Stimulated activated CD4-positive, alpha-beta T cell treated with anti-CD3 and anti-CD28 coated beads, Interleukin-15, amount 100 ng/mL, for 48 hours (primary cell): ENCODE measurements at regions not wholly inside any gene's neighbourhood (a gene's known extent, or its start where the extent isn't known, plus 50 kb on each side); places are given as distances from the start of the nearest gene placed in this dataset.

Experiments used
- DNase-seq, 2 donors: peaks; one replicate each; pipeline ENCODE4 v3.0.0-alpha.2; 2020; ENCODE audit warnings: low read depth in 2 of 2

DNA sequence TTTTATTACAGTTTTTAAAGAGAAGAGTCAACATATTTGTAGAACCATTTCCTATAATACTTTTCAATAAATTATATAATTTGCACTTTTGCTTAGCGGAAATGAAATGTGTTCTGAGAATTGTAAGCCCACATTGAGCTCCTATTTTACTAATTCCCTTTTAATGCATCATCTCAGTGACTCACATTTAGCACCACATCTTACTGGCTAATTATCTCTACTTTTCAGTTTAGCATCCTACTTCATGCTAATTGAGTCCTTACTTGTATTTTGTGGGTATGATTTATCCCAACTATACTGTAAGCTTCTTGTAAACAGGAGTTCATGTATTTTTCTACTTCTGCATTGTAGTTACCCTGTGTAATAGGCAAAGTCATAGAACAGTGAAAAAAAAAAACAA is 67.5 kb downstream of the TMX1 start:
- DNase-seq: no peak

DNA sequence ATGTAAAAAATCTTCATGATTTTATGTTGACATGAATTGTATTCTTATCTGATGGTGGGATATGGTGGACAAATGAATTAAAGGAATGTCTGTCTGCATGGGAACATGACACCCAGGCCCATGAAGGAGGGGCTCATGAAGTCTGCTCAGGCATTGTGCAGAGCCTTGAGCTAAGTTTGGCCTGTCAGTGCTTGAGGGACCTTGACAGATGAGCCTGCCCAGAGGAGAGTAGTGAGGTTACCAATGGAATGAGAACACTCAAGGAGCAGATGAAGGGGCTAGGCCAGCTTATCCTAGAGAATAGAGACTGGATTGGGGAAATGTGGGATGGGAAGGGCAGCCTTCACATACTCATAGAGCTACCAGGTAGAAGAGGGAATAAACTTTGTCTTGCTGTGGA is 68.8 kb downstream of the TMX1 start:
- DNase-seq: no peak

DNA sequence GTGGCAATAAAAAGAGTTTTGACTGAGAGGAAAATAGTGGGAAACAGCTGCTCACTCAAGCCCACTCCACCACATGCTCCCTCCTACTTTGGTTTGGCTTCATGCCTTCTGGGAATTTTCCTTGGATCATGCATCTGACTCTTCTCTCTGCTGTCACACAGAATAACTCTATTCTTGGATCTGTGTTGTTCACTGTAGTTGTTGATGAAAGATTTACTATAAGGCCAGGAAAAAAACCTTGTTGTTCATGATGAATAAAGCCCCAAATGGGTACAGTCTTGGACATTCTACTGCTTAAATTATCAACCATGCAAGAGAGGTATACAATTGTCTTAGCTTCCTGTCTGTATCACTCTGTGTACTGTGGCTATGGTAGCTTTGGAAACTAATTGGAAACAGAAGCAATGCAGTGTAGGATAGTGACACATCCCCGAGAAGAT is 70.5 kb downstream of the TMX1 start:
- DNase-seq: no peak

DNA sequence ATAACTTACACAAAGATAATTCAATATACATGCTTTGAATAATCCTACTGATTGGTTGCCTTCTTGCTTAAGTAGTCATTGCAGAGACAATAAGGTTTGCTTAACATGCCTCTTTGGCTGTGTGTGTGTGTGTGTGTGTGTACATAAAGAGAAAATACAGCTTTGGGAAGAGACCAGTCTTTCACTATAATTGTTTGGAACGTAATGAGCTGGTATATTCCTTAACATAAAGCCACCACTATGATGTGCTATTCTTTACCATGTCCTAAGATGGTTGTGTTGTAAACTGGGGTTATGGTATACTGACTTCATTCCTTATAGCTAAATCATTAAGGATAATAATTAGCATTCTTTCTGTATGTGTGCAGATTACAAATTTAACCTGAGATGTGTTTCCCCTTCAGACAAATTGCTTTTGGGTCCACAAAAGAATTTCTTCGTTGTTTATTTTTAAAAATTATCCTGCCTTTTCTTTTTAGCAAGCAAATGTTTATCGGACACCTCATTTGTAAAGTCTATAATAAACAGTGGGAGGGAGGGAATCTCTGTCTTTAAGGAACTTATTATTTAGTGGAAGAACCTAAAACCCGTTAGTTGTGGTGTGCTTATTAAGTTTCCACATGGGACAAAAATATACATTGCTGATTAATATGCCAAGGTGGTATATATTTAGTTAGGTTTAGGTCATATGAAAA is 74.4 kb downstream of the TMX1 start:
- no peak for DNase-seq

DNA sequence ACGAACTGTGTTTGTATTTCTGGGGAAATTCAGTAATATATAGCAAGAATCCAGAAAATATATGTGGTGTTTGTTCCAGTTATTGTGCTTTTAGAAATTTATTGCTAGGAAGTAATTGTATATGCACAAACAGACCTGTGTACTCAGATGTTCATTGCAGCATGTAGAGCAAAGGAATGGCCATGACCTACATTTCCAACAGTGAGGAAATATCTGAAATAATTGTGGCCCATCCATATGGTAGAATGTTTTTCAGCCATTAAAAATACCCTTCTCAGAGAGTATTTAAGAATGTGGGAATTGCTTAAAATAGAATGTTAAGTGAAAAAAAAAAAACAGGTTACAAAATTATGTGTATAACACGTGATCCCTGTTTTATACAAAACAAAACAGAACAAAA is 77.3 kb downstream of the TMX1 start:
- DNase-seq: no peak

DNA sequence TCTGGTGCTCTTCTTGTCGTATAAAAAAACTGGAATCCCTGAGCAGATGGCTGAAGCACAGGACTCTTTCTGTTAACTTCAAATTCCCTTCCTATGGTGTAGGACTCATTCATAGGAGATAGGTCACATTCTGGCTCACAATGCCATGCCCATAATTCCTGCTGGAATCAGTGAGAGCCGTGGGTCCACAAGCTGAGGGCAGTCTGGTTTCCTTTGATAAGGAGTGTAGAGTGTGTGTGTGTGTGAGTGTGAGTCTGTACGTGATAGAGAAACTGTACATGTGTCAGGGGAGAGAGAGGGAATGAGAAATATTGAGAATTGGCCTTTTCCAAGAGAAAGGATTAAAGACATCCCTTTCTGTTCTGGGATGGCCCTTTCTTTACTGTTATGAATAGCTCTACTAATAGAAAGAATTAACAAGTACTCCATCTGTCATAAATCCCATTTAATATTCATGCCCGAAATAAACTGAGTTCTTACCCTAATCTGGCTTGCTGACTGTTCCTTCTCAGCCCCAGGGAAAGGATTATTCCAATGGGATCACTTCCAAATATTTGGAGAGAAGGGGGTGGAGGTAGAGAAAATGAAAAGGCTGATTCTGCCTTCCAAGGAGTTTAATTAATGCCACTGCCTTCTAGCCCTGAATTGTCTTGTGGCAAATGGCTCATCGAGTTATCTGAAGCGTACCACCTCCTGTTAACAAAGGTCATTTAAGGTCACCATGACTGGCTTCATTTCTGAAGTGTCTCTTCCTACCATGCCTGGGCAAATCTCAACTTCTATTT is 79.0 kb downstream of the TMX1 start:
- DNase-seq: no peak

DNA sequence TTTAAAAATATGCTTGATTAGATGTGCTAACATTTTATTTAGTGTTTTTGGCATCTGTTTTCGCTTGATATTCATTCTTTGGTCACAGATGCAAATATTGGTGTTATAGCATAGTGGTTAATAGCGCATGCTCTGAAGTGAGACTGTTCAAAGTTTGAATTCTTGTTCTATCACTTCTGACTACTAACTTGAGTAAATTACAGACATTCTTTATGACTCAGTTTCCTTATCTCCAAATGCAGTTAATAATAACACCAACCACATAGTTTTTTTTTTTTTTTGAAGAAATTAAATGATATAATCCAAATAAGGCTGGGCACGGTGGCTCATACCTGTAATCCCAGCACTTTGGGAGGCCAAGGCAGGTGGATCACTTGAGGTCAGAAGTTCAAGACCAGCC is 81.0 kb downstream of the TMX1 start:
- no peak for DNase-seq

DNA sequence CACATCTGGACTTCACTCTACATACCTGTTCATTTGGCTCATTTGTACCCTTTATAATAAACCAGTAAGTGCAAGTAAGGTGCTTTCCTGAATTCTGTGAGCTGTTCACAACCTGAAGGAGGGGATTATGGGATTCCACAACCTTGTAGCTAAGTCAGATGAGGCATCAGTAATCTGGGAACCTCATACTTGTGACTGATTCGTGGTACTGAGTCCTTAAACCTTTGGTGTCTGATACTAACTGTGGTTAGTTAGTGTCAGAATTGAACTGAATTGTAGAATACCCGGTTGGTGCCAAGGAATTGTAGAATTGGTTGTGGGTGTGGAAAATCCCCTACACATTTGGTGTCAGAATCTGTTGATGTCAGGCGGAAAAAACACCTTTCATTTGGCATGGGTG is 83.4 kb downstream of the TMX1 start:
- DNase-seq: no peak

DNA sequence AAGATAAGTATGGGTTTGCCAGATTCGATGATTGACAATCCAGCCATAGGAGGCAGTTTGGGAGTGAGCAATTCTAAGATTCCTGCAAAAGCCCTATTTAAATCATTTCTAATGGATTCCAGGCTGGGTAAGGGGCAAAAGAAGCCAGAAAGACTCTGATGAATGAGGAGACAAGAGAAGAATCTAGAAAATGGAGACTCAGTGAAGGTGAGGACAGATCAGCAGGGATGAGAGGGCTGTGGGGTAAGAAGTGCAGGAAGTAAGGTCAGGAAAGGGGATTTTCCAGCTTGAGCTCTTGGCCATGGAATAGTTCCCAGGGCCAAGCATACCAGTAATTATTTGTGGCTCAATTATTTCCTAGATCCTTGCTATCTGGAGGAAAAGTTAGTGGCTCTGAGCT is 87.3 kb downstream of the TMX1 start:
- no peak for DNase-seq

DNA sequence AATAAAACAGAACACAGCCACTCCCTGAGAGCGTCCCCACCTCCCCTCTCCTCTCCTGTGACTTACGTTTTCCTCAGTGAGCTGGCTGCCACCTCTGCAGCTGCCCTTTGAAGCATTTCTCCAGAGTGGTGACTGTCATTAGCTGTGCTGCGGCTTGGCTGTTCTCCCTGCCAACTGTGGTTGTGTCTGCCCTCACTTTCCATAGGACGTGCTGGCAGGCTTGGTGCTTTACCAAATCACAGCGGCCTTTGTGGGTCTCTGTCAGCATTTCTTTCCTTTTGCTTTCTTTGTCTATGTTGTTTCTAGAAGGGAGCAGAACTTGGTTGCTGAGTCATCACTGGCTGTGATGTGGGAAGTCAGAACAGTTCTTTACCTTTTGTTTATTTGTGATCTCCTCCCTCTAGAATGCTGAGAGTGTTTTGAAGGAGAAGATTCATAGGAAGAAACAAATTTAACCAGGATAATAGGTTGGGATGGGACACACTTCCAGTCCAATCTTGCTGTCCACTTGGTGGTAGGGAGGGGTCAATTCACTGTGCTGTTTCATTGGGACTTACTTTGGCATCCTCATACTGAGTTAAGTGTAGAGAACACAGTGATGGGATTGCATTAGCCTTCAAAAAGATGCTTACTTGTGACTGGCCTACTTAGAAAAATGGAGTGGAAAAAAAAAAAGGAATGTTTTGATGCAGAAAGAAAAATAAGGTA is 88.2 kb downstream of the TMX1 start:
- DNase-seq: peak; percentile 40 to 55

DNA sequence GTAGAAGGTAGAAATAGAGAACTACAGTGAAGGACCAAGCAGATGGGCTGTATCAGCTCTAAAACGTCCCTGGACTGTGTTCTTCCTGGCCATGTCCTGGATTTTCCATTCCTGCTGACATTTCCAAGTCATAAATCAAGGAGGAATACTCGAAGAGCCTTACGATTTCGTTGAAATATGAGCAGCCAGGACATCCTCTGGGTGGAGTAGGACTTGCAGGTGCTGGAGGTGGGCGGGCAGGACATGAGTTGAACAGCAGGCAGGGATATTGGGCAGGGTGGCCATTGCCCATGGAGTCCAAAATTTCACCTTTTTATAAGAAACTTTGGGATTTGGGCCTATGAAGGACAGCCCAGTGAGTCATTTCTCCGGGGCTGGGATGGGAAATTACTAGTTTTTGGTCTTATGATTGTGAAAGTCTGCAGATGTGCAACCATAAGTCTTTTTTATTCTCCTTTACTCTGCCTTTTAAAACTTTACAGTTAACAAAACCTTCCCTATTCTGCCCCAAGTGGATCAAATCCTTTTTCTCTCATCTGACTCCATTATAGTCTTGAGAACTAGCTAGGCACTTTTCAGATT is 88.8 kb downstream of the TMX1 start:
- DNase-seq: no peak

DNA sequence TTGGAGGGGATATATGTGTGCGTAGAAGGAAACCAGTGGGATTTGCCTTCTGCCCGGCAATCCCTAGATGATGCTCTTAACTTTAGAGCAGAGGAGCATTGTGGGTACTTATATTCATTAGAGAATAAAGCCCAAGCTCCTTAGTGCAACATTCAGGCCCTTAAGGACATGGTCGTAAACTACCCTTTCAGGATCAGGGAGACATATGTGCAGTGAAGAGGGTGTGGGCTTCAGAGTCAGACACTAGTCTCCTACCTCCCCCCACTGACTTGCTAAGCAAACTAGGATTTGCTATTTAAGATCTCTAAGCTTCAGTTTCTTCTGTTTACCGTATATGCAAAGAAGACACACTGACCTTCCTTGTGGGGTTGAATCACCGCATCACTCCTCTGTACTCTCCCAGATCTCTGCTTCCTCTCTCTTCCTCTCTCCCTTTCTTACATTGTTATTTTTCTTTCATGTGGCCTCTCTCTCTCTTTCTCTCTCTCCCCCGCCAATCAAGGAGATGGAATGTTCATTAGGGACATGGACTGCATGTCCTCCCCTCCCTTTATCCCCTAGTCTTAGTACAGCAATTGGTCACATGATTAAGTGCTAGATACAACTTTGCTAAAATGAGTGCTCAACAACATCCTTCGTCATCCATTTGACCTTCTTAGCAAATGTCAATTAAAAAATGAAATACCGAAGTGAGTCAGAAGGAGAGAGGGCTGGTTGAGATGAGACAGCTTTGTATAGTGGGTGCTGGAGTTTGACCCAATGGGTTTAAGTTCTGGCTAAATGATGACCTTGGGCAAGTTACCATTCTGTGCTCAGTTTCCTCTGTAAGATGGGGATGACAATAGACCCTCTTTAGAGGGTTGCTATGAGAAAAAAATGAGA is 91.7 kb downstream of the TMX1 start:
- DNase-seq: no peak

DNA sequence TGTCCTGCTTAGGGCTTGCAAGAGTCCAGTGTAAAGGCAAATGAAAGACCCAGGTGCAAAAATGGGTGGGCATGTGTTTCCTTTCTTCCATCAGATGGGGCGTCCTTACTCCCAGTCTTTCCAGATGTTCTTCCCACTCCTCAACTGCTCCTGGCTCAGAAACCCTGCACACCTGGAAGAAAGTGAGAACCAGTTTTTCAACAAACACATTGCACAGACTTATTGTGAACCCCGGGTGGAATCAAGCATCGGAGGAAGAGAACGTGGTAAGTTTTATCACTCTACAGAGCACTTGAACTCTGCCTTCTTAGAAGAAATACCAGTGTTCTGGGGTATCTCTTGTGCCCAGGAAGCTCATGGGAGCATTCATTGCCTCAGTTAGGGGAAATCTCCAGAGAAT is 93.3 kb downstream of the TMX1 start:
- DNase-seq: no peak

DNA sequence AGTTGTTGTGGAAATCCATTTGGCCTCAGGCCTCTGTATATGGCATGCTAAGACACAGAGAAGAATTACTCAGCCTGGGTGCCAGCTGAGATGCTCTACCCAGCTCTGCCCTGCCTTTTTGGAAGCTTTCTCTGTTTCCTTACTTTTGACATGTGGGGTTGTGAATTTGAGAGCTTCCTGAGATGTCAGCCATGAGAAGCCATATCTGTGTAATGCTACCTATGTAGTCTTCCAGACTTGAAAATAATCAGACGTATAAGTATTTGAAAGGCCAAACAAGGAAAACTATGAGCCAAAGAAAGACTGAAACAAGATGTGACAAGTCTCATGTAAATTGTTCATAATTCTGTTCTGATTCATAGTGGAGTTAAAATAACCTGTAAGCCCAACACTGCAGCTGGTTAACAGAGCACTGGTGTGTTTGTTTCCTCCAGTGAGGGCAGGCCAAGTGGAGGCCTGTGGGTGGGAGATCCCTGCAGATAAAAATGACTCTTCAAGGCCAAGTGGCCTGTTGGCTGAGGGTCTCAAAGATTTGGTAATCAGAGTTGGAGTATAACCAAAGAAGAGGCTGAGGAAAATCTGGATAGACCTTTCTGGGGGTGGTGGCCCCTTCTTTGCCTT is 94.0 kb downstream of the TMX1 start:
- DNase-seq: no peak

DNA sequence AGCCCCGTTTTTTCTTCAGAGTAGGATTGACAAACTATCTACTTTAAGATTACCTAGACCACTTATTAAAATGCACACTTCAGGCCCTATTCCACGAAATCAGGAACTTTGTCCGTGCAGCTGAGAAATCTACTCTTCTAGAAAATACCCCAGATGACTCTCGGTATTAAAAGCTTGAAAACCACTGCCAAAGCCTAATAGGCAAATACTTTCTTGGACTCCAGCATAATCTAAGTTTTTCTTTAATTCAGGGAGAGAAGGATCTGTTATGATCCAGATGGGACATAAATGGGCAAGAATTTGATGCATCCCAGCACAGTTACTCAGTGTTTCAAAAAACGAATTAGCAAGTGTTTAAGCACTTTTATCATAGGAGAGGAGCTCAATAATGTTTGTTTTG is 94.5 kb downstream of the TMX1 start:
- DNase-seq: no peak

DNA sequence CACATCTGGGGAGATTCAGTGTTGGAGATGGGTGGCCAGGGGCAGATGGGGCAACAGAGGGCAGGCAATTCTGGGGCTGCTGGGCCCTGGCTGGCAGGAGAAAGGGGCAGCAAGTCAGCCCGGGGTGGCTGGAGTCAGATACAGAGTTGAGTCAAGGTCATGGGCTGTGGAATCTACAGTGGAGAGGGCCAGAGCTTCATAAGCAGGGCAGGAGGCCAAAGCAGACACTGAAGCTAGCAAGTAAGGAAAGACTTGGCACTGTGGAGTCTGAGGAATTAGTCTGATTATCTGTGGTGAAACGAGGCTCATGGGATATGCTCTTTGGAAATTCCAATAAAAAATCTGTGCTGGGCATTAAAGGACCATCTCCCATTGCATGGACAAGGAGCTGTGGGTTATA is 95.5 kb downstream of the TMX1 start:
- DNase-seq: no peak

DNA sequence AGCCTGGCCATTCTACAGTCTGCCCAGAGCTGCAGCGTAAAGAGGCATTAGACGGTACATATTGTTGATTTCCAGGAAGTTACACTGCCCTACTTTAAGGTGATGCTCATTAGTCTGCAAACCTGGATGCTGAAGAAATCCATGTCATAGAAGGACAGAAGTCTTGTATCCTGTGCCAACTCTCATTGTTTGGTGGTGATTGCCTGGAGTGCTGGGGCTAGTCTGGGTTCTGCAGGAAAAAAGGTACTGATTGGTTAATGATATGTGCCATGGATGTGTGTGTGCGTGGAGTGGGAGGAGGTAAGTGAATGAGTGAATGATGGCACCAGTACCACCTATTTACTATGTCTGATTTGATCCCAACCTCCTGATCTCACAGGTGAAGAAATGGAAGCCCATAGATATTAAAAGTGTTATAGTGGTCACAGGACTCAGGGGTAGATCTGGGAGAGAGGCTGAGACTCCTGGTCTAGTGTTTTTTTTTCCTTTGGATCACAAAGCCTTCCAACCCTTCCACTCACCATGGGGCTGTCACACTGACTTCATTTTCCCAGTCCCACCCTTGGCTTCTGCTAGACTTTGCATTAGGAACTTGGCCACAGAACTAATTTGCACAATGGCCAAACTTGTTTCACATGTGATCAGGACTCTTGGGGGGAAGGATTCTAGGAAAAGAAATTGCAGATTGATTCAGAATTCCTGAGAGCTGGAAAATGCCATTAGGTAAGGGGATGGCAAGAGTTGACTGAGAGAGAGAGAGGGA is 96.1 kb downstream of the TMX1 start:
- no peak for DNase-seq

DNA sequence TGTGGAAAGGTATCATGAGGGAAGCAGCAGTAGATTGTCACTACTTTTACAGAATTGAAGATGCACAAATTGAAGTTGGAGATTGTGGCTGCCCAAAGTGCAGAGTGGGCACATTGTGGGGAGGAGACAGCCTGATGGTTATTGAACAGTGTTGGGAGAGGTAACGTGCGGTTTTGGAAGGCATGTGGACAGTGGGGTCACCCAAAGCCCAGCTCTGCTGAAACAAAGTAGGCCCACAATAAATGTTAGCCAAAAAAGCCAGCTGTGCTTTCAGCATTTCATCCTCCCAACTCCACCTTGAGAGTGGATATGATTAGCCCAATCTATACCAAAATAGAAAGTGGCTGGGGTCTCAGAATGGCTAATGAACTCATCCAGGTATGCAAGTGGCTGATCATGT is 96.7 kb downstream of the TMX1 start:
- DNase-seq: no peak

DNA sequence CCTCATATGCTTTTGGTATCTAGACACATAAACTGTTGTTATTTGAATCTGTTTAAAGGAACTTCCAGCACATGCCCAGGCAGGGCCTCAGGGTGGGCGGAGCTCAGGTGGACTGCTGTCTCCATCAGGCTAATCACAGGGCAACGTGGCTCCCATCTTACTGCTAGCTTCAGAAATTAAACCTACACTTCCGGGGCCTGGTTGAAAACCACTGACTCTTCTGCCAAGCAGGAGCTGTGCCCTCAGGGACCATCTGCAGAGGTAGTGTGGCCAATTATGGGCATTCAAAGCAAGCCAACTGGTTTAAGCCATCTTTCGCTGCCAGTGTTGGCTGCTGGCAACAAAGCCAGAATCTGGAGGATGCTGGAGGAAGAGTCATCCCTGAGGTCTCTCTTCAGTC is 97.5 kb downstream of the TMX1 start:
- no peak for DNase-seq

DNA sequence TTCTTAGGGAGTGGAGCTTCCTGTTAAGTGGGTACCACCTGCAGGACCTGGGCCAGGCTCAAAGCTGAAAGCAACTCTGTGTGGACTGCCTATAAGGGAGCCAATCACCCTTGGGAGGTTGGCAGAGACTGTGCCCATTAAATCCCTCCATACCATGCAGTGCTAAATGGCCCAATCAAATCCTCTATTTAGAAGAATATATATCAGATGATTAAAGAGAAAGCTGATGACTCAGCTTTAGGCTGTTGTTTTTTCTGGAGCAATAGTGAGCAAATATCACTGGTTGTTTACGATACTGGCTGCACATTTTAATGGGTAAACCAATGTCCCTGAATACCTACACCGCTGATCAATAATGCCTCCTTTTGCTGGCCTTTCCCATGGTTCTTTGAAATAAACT is 101.3 kb downstream of the TMX1 start:
- no peak for DNase-seq
